GM19372 (cell line): ENCODE measurements at regions not wholly inside any gene's neighbourhood (a gene's known extent, or its start where the extent isn't known, plus 50 kb on each side); places are given as distances from the start of the nearest gene placed in this dataset.
"Not testable (repeated sequence)": the region's sequence is repeated elsewhere in the genome, so short reads cannot be mapped to it uniquely, and the experiment has no call there.

Experiments
- ATAC-seq: cut with Tn5 transposase; IDR thresholded peaks from one replicate; pipeline ENCODE4 v1.9.1; 2021; ENCODE audit warnings: mild to moderate bottlenecking, low read depth, moderate library complexity; ENCODE audit not compliant: unreplicated experiment

GRCh38 chr10:53358978-53359377, 586.4 kb upstream of the MBL2 start:
- not testable (repeated sequence) for ATAC-seq

GRCh38 chr10:53358536-53358935, 586.0 kb upstream of the MBL2 start:
- no peak for ATAC-seq

DNA sequence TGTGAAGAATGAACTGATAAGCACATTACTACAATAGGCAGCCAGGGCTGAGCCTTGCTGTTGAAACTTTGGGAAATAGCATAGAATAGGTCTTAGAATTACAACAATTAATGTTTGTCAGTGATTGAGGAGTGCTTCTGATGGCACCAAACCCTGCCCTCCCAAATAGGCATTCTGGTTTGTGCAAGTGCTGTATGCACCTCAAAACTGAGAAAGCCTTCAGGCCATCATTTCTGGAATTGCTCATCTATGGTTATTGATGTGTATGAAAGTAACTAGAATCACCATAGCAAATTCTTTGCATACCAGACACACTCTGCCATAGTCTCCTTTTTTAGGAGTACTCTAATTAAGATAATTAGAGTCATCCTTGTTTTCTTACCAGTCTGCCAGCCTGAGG, 585.0 kb upstream of the MBL2 start:
- no peak for ATAC-seq

DNA sequence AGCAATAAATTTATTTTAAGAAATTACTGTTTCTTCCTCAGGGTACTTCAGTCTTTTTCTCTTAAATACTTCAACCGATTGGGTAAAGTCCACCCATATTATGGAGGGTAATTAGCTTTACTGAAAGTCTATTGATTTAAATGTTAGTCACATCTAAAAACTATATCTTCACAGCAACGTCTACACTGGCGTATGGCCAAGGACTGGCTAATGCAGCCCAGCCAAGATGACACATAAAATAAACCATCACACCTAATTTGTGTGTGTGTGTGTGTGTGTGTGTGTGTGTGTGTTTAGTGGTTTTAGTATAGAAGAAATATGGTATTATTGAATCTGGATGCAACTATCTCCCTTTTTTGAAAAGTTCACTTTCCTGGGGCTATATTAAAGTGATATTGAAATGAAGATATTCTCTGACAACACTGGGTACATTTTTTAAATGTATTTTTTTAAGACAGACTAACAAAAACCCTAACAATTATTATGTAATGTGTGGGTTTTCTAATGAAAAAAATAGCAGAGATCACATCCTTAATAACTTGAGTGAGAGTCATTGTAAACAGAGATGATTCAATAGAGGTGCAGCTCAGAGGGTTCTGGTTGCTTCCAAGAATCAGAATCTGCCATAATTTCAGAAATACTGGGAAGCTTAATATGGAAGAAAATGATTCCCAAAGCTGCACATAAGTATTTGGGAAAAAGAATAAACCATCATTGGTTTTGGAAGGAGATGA, 584.2 kb upstream of the MBL2 start:
- no peak for ATAC-seq

GRCh38 chr10:53342531-53342930, 569.9 kb upstream of the MBL2 start:
- ATAC-seq: not testable (repeated sequence)

DNA sequence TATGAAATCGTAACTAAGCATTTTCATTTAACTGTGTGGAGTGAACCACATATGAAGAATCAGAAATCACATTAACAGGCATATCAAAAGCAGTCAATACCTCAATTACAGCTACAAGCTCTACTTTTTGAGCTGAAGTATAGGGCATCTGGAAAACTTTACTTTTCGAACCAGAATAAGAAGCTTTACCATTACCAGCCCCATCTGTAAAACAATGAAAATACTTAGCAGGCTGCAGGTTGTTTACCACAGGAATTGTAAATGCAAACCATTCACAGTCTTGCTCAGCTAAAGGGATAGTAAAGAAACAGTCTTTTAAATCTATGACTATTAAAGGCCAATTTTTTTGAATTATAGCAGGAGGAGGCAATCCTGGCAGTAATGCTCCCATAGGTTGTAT, 565.6 kb upstream of the MBL2 start:
- not testable (repeated sequence) for ATAC-seq

DNA sequence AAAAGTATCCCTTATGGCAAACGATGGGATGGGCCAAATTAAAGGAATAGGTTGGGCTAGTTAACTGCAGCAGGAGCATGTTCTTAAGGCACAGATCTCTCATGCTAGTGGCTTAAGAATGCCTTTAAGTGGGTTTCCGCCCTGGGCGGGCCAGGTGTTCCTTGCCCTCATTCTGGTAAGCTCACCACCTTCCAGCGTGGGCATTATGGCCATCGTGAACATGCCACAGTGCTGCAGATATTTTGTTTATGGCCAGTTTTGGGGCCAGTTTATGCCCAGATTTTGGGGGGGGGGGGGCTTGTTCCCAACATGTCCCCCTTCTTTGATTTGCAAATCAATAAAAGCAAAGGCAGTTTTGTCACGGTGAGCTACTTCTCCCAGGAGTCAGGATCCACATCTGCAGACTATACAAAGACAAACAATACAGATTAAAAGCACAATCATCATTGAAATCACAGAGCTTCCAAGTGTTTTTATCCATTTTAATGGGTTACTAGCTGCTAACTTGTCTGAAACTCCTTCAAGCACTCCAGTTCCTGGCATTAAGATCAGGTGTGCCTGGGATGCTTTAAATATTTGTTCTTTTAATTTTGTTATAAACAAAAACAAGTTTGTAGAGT, 563.3 kb upstream of the MBL2 start:
- ATAC-seq: not testable (repeated sequence)

GRCh38 chr10:53331460-53331859, 558.9 kb upstream of the MBL2 start:
- no peak for ATAC-seq

- not testable (repeated sequence) for ATAC-seq
Observed at GRCh38 chr10:53326401-53327305, 554.1 kb upstream of the MBL2 start.

DNA sequence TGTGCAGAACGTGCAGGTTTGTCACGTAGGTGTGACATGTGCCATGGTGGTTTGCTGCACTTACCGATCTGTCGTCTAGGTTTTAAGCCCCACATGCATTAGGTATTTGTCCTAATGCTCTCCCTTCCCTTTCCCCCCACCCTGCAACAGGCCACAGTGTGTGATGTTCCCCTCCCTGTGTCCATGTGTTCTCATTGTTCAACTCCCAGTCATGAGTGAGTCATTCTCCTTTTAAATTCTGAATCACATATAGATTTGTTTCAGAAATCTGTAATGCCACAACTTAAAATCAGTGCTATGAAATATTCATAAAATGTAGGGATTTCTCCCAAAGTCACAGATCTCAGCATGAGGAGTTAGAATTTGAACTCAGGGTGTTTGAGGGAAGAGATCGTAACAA, 552.5 kb upstream of the MBL2 start:
- ATAC-seq: no peak

DNA sequence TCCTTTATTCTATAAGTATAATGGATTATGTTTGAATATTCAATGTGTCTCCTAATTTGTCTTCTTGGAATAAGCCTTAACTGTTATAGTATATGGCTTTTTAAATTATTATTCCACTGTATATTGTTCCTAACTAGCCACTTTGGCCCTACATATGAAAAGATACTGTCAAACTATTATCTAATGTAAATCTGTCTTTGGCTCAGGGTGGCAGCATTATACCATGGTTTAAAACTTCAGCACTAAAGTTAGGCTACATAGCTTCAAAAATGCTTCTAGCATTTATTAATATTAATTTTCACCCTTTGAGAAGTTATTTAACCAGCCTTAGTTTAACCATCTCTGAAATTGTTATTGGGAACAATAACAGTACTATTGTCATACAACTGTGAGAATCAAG, 543.1 kb upstream of the MBL2 start:
- no peak for ATAC-seq

GRCh38 chr10:53314876-53315275, 542.3 kb upstream of the MBL2 start:
- ATAC-seq: no peak

GRCh38 chr10:53298443-53298842, 525.9 kb upstream of the MBL2 start:
- no peak for ATAC-seq

DNA sequence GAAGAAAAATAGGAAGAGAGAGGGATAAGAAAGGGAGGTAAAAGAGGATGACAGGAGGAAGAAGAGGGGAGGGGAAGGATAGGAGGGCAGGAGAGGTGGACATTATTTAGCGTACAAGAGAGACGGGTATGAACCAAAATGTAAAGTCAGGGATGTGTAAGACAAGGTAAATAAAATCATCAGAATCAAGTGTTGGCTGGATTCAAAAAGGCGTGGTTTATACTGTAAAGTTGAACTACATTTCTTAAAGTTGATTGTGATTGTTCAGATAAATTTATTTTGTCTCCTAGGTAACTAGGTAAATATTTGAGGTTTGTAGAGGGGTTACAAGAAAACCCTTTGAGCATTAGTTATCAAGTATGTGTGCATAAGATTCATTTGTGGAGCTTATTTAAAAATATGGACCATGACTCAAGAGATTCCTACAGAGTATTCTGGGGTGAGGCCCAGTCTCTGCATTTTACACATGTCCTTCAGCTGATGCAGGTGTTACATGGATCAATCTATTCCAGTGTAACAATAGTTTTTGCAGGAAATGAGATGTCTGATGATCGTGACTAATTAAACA, 512.1 kb upstream of the MBL2 start:
- no peak for ATAC-seq

GRCh38 chr10:53276797-53277196, 504.2 kb upstream of the MBL2 start:
- no peak for ATAC-seq

DNA sequence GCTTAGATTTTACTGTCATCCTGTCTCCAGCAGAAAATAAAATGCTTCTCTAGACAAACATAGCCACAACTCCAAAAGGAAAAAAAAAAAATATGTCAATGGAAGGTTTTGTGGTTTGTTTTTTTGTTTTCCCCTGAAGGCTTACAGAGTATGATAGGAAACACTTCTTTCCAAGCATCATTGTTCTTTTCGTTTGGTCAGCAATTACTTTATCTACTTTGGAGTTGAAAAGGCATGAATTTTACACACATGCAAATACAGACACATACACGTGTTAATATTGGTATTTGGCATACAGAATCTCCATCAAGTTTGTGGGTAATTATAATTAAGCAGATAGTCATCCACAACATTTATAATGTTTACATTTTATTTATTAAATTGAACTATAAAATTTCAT, 496.9 kb upstream of the MBL2 start:
- no peak for ATAC-seq

DNA sequence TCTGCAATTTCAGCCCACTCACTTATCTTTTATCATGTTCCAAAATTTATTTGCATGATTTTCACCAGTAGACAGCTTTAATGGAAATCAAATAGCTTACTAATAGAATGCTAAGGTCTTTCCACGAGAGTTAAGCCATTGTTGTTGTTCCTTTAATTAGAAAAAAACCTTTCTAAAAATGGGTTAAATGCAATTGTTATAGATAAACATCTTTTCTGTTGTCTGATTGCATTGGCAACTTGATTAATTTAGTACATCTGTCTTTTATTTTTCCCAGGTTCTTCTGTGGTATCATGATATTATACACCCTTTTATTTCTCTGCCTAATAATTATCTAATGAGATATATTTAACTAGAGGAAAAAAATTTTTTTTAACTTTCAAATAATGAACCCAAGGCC, 487.6 kb upstream of the MBL2 start:
- ATAC-seq: no peak

GRCh38 chr10:53256623-53257022, 484.0 kb upstream of the MBL2 start:
- no peak for ATAC-seq

DNA sequence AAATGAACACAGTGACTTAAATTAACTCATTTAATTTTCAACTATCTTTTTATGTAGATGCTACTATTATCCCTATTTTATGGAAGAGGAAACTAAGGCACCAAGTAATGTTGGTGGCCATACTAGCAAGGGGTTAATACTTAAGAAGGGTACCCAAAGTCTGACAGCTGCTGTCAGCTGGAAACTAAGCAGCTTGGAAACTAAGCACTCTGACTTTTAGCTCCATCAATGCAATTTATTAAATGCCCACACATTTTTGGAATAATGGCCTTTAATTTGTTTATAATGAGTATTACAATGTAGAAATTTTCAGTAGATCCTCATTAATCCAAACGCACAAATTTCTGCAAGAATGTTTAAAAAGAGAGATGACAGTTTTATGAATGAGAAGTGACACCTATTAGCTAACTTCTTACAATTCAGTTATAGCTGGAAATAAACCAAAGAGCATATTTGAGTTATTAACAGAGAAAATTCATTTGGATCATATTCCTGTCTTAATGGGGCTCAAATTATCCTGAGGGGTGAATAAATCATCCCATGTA, 483.1 kb upstream of the MBL2 start:
- ATAC-seq: no peak

GRCh38 chr10:53253221-53253620, 480.6 kb upstream of the MBL2 start:
- no peak for ATAC-seq

DNA sequence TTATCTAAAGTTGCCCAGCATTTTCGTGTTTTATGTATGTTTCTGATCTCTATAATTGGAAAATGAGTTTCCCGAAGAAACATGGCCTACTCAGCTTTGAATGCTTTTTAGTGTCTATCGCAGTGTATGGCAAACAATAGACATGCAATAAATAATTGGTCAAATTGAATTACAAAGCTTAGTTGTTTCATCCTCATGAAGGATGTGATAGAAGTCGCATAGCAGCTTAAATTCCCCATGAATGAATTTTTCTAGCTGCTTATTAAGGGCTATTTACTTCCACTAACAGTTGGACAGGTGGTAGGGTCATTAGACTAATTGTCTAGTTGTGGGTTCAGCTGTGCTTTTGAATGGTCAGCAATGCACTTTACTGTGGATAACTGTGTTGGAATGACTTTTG, 467.3 kb upstream of the MBL2 start:
- no peak for ATAC-seq
